ENCODE measurements at regions not wholly inside any gene's neighbourhood (a gene's known extent, or its start where the extent isn't known, plus 50 kb on each side); places are given as distances from the start of the nearest gene placed in this dataset.

DNA sequence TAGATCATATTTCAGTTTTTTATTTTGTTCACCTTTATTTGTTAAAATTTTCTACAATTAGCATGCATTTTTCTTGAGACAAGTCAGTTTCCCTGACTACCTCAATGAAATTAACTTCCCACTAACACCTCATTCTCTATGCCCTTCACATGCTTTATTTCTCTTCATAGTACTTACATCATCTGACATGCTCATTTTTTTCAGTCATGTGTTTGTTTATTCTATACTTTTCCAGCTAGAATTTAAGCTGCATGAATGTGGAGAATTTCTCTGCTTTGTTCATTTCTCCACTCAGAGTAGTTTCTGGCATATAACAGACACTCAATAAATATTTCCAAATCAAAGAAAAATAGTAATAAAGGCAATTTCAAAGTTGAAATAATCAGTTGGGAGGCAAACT, 78.9 kb upstream of the SCN7A start:
- no peaks in the 10 kb centered on the region for H3K9me3 ChIP-seq
- no peak overlapping the region for H3K4me3 ChIP-seq
- no peaks in the 10 kb centered on the region for H3K27me3 ChIP-seq
- DNase-seq (ENCODE audit: low spot score in 2 of 2) = no peak
- no peak overlapping the region for H3K27ac ChIP-seq
- H3K4me1 ChIP-seq = no peaks in the 10 kb centered on the region
- no peaks in the 10 kb centered on the region for H3K36me3 ChIP-seq
- TF ChIP-seq EP300 (IDR thresholded peaks at IDR 0.05) (no peak), POLR2A (IDR thresholded peaks at IDR 0.05) (no peak)
- TF ChIP-seq, protein P1, sequence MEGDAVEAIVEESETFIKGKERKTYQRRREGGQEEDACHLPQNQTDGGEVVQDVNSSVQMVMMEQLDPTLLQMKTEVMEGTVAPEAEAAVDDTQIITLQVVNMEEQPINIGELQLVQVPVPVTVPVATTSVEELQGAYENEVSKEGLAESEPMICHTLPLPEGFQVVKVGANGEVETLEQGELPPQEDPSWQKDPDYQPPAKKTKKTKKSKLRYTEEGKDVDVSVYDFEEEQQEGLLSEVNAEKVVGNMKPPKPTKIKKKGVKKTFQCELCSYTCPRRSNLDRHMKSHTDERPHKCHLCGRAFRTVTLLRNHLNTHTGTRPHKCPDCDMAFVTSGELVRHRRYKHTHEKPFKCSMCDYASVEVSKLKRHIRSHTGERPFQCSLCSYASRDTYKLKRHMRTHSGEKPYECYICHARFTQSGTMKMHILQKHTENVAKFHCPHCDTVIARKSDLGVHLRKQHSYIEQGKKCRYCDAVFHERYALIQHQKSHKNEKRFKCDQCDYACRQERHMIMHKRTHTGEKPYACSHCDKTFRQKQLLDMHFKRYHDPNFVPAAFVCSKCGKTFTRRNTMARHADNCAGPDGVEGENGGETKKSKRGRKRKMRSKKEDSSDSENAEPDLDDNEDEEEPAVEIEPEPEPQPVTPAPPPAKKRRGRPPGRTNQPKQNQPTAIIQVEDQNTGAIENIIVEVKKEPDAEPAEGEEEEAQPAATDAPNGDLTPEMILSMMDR (IDR thresholded peaks at IDR 0.05) = no peak

DNA sequence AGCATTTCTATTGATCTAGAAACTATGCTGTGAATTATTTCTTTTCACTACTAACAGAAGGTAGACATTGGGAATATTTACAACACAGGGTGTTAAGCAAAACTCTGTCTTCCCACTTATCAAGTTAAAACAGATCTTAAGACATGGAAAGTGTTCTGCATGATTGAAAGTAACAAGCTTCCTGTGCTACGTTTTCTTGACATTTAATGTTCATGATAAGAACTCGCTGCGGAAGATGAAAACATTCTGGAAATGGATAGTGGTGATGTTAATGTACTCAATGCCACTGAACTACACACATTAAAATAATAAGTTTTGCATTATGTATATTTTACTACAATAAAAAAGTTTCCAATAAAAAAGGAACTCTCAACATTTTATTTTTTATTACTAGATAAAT, 74.4 kb upstream of the SCN7A start:
- Histone ChIP-seq H3K4me1 (no peaks in the 10 kb centered on the region), H3K36me3 (no peaks in the 10 kb centered on the region), H3K9me3 (no peaks in the 10 kb centered on the region), H3K4me3 (no peak overlapping the region), H3K27me3 (no peaks in the 10 kb centered on the region), H3K27ac (no peak overlapping the region)
- WGBS, 2 donors = 53 to 69% methylated on average over 3 of the region's 3 CpGs
- DNase-seq (ENCODE audit: low spot score in 2 of 2) = no peak
- TF ChIP-seq, protein P1 (IDR thresholded peaks at IDR 0.05) = no peak
- TF ChIP-seq POLR2A (IDR thresholded peaks at IDR 0.05) = no peak
- no peak for TF ChIP-seq EP300 (IDR thresholded peaks at IDR 0.05)

DNA sequence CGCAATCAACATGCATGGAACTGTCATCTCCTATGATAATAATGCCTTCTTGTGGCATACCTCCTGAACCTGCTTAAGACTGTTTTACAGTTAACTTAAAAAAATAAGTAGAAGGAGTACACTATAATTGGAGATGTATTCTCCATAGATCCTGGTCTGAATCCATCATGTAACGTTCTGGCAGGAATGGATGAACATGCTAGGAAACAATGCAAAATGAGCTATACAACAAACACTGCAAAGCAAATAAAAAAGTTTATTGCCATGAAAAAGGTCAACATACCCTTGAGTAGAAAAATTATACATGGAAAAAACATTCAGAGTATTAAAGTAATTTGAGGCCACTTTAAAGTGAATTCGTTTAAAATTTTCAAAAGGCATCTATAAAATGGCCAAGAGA, 71.5 kb upstream of the SCN7A start:
- Histone ChIP-seq H3K36me3 (no peaks in the 10 kb centered on the region), H3K27ac (no peak overlapping the region), H3K27me3 (no peaks in the 10 kb centered on the region), H3K9me3 (no peaks in the 10 kb centered on the region), H3K4me3 (no peak overlapping the region), H3K4me1 (no peaks in the 10 kb centered on the region)
- TF ChIP-seq POLR2A (IDR thresholded peaks at IDR 0.05) = no peak
- no peak for TF ChIP-seq EP300 (IDR thresholded peaks at IDR 0.05)
- TF ChIP-seq, protein P1 (IDR thresholded peaks at IDR 0.05) = no peak
- DNase-seq (ENCODE audit: low spot score in 2 of 2) = no peak
- 89 to 90% methylated on average over 3 of the region's 3 CpGs for WGBS, 2 donors

DNA sequence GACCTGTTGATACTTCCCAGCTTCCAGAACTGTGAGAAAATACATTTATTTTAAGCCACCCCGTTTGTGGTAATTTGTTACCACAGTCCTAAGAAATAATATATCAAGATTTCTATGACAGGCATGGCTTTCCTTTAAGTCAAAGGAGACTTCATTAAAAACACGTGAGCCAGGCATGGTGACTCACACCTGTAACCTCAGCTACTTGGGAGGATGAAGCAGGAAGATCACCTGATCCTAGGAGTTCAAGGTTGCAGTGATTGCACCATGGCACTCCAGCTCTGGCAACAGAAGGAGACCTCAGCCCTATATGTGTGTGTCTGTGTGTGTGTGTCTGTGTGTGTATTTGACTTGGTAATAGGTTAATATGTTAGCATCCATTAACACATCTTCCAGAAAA, 69.8 kb upstream of the SCN7A start:
- 82 to 83% methylated on average over 2 of the region's 2 CpGs for WGBS, 2 donors
- DNase-seq (ENCODE audit: low spot score in 2 of 2) = no peak
- H3K4me3 ChIP-seq = no peak overlapping the region
- no peaks in the 10 kb centered on the region for H3K27me3 ChIP-seq
- H3K36me3 ChIP-seq = no peaks in the 10 kb centered on the region
- no peaks in the 10 kb centered on the region for H3K4me1 ChIP-seq
- TF ChIP-seq POLR2A (IDR thresholded peaks at IDR 0.05) = no peak
- TF ChIP-seq, protein P1 (IDR thresholded peaks at IDR 0.05) = no peak
- no peak for TF ChIP-seq EP300 (IDR thresholded peaks at IDR 0.05)
- no peak overlapping the region for H3K27ac ChIP-seq
- H3K9me3 ChIP-seq = no peaks in the 10 kb centered on the region

DNA sequence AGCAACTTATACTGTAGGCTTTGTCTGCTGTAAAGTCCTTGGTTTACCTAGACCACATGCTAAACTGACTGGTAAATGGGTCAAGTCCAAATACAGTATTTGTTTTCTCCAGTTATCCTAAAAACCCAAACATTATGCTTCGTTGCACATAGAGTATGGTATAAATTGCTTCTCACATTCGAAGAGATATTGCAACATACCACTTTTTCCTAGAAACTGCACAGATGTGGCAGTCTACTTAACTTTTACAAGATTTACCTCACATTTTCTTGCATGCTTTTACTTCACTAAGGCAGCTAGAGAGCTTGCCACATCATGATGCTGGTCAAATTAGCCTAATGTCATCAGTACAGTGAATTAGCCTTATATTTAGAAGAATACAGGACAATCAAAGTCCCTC, 66.0 kb upstream of the SCN7A start:
- DNase-seq (ENCODE audit: low spot score in 2 of 2) = no peak
- Histone ChIP-seq H3K9me3 (peaks cover 0 to 3% (median 0%) of the 10 kb centered on the region in 4 donors), H3K36me3 (no peaks in the 10 kb centered on the region), H3K27me3 (no peaks in the 10 kb centered on the region), H3K4me1 (no peaks in the 10 kb centered on the region), H3K4me3 (no peak overlapping the region), H3K27ac (no peak overlapping the region)
- WGBS, 2 donors = 81 to 84% methylated on average over 2 of the region's 2 CpGs
- no peak for TF ChIP-seq EP300 (IDR thresholded peaks at IDR 0.05)
- no peak for TF ChIP-seq POLR2A (IDR thresholded peaks at IDR 0.05)
- TF ChIP-seq, protein P1 (IDR thresholded peaks at IDR 0.05) = no peak

All from tibial nerve (tissue), 4 donors.